ENCODE measurements at regions not wholly inside any gene's neighbourhood (a gene's known extent, or its start where the extent isn't known, plus 50 kb on each side); places are given as distances from the start of the nearest gene placed in this dataset.
"Not testable (repeated sequence)": the region's sequence is repeated elsewhere in the genome, so short reads cannot be mapped to it uniquely, and the experiment has no call there.

GRCh38 chr13:70755456-70755855 lies 647.2 kb upstream of the KLHL1 start:
- no peak for DNase-seq

GRCh38 chr13:70747262-70747661 lies 639.0 kb upstream of the KLHL1 start:
- no peak for DNase-seq

DNA sequence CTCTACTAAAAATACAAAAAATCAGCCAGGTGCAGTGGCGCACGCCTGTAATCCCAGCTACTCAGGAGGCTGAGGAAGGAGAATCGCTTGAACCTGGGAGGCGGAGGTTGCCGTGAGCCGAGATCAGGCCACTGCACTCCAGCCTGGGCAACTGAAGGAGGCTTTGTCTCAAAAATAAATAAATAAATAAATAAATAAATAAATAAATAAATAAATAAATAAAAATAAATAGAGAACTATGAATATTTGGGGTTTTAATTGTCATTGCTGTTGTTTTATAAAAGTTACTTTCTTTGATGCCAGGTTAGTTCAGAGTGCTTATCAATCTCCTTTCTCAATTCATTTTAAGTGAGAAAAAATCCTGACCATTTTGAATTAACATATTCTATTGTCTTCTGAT lies 638.2 kb upstream of the KLHL1 start:
- not testable (repeated sequence) for DNase-seq

GRCh38 chr13:70736622-70737317 lies 628.5 kb upstream of the KLHL1 start:
- no peak for DNase-seq

GRCh38 chr13:70732611-70733010 lies 624.4 kb upstream of the KLHL1 start:
- DNase-seq: no peak

- DNase-seq: no peak
Observed at GRCh38 chr13:70729369-70729768, 621.1 kb upstream of the KLHL1 start.

DNA sequence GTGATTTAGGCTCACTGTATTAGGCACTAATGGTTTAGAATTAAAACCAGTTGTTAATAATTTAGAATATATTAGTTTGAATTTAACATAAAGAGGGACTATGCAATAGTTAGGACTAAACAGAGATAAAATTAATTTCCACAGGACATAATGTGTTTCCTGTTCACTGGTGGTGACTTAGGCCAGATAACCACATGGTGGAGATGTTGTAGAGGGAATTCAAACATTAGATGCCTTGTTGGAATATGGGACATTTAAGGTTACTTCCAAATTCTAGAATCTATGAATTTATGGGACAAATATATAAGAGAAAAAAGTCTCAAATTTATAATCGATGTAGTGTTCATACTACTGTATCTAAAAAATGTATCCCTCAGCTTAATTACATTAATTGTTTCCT lies 615.5 kb upstream of the KLHL1 start:
- no peak for DNase-seq

GRCh38 chr13:70720386-70720785 lies 612.1 kb upstream of the KLHL1 start:
- DNase-seq: no peak

- no peak for DNase-seq
Observed at GRCh38 chr13:70714993-70715392, 606.7 kb upstream of the KLHL1 start.

DNA sequence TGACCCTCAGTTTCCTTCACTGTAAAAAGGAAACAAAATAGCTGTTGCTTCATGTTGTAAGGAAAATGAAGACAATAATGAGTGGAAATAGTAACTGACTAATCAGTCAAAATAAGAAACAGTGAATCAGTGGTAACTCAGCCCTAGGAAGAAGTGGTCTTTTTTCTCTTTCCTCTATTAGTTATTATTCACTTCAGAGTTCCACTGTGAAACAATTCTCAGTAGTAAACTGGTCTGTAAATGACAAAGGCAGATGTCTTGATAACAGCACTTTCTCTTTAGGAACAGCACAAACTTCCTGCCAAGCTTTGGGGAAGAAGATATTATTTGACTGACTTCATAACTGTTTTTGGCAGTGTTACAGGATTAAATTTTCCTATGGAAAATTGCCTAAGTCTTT lies 600.5 kb upstream of the KLHL1 start:
- DNase-seq: no peak

- DNase-seq: no peak
Observed at GRCh38 chr13:70703755-70704154, 595.5 kb upstream of the KLHL1 start.

DNA sequence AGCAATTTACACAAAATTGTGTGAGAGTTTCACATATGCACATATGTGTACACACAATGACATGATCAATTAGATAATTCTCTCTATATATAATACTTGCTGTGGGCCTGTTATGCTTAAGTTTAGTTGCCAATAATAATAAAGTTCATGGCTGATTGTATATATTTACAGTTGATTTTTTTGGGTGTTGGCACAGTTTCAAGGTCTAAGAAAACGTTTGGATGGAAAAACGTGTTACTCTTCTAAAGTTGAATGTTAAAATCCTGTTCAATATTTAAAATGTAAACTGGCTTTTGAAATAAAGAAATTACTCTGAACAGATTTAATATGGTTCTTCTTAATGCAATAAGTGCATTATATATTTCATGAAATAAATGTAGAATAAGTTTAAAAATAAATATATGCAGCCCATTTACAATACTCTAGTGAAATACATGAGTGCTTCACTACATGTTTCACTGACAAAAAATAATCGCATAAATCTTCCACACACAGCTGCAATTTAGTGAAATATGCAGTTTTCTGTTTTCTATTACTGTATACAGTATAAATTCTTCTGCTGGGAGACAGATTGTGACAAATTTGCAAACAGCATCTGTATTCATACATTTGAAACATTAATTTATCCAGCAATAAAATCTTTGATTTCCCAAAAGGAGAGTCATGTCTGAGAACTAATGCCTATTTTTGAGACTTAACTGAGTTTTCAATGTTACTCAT lies 586.9 kb upstream of the KLHL1 start:
- DNase-seq: no peak

DNA sequence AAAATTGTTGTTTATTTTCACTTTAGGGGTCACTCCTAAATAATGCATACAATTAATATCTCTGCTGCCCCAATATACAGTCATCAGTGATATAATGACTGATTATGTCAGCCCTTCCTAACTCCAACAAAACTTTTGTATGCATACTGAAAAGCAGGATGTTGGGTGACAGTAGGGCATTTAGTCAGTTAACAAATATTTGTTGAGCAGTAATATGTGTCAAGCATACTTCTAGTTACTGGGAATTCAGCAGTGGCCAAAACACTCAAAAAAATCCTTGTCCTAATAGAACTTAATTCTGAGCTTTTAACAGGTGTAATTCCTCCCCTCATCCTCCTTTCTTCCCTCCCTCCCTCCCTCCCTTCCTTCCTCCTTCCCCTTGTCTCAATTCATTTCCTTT lies 560.7 kb upstream of the KLHL1 start:
- DNase-seq: no peak

DNA sequence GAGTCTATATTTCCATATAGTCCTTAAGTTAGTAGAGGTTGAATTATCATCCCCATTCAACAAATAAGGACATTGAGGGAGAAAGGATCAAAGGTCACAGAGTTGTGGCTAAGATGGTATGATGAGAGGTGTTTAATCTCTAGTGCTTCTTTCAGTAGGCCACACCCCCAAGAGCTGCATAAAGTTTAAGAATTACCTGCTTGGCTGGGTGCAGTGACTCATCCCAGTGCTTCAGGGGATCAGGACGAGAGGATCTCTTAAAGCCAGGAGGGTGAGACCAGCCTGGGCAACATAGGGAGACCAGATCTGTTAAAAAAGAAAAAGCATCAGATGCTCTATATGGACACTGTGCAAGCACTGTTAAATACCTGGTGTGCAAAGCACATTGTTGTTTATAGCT lies 560.0 kb upstream of the KLHL1 start:
- no peak for DNase-seq

DNA sequence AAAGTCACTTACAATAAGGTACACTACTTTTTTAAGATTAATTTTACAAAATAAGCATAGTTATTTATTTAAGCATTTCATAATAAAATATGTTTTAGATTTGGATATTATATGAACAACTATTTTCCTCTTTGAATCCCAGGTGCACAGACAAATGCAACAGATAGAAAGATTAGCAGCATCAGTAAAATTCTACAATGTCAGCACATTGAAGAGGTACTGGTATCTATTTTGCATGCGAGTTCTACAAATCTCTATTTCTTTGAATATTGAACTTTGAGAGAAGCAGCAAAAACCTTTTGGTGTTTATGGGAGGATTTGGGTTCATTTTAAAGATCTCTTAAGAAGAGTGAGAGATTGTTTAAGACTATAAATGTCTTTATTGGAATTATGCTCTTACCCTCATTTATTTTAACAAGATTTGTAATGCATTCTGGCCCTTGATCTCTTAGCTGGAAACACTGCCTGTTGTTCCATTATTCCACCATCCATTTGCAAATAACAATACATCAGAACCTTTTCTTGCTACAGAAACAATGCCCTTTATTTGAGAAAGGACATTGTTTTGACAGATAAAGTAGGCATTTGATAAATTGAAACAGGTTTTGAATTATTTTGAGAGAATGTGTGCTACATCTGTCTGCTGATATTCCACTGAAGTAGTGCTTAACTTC lies 558.8 kb upstream of the KLHL1 start:
- DNase-seq: no peak

GRCh38 chr13:70662231-70662940 lies 554.1 kb upstream of the KLHL1 start:
- DNase-seq: no peak

- DNase-seq: no peak
Observed at GRCh38 chr13:70644052-70644451, 535.8 kb upstream of the KLHL1 start.

DNA sequence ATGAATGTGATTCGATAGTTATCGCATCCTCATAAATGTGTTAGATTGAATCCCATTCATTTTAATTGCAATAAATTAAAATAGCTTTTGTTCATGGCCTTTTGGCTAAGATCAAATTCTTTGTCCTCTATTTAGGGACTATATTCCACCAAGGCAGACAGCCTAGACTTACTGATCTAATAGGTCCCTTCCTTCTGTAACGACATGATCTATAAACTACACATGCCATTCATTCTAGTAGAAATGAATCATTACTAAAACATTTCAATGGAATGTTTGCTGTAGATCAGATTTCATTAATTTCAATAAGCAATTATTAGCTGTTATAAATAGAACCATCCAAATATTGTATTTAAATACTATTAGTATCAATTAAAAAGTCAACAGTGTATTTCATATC lies 526.6 kb upstream of the KLHL1 start:
- DNase-seq: no peak

DNA sequence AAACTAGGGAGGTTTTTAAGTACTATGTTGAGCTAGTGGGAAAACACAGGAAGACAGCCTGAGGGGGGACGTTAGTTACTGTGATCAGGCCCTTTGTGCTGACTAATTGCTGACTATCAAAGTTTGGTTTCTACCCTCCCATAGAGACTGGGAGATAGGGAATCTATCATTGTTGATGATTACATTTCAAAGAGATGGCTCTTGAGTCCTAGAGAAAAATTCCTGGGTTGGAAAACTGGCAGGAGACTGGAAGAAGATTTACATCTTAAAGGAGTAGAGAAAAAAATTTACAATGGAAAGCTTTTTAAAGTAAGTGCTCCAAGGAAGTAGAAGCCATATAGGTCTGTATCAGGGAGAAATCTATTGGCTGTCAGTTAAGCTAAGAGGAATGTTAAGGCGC lies 522.0 kb upstream of the KLHL1 start:
- DNase-seq: no peak

- DNase-seq: no peak
Observed at GRCh38 chr13:70623239-70623638, 515.0 kb upstream of the KLHL1 start.

- DNase-seq: no peak
Observed at GRCh38 chr13:70622796-70623195, 514.5 kb upstream of the KLHL1 start.

DNA sequence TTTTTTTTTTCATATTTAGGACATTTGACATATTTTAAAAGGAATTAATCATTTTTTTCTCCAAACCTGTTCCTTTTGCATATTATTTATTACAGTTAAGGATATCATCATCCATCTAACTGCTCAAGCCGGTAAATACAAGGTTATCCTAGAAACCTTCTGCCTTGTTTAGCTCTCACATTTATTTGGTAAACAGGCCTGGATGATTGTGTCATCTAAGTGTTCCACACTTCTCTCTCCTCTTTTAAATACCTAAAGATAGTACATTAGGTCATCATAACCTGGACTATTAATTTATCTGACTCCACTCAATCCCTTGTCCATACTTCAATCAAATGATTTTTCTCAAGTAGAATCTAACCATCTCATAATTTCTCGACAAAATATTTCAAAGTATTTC lies 511.7 kb upstream of the KLHL1 start:
- DNase-seq: no peak

- no peak for DNase-seq
Observed at GRCh38 chr13:70616847-70617246, 508.6 kb upstream of the KLHL1 start.

GRCh38 chr13:70613295-70613694 lies 505.0 kb upstream of the KLHL1 start:
- DNase-seq: no peak
